ENCODE measurements at regions not wholly inside any gene's neighbourhood (a gene's known extent, or its start where the extent isn't known, plus 50 kb on each side); places are given as distances from the start of the nearest gene placed in this dataset.

GRCh38 chr10:78550716-78551115 lies 517.1 kb downstream of the RPS24 start:
- DNase-seq, result no peak

- no peak for DNase-seq
Observed at GRCh38 chr10:78551184-78552005, 517.4 kb upstream of the ZMIZ1 start.

DNA sequence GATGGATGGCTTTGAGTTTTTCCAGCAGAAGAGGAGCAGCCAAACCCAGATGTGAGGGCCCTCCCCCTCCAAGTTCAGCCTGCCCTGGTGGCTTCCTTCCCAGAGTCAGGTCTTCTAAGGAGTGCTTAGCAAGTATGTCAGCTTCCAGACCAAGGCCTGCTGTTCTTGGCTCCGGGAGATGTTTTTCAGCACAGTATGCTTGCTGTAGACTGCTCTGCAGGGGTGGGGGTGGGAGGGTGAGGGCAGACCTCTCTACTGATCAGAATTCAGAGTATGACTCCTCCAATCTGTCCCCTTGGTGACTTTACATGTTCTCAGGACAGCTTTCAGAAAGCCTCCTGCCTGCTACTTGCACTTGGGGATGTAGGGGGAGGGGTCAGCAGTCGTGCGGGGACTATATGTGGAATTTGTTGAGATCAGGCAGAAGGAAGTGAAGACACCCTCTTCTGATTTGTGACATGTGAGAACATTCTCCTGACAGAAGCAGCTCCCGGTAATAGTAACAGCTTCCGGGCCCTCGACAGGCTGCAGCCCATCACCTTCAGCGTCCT lies 516.4 kb upstream of the ZMIZ1 start:
- no peak for DNase-seq

- DNase-seq, result no peak
Observed at GRCh38 chr10:78553792-78554191, 515.0 kb upstream of the ZMIZ1 start.

- DNase-seq, result no peak
Observed at GRCh38 chr10:78555128-78555527, 513.6 kb upstream of the ZMIZ1 start.

- no peak for DNase-seq
Observed at GRCh38 chr10:78556705-78557432, 511.9 kb upstream of the ZMIZ1 start.

GRCh38 chr10:78557433-78557925 lies 511.3 kb upstream of the ZMIZ1 start:
- DNase-seq, result no peak

GRCh38 chr10:78559661-78560340 lies 509.0 kb upstream of the ZMIZ1 start:
- DNase-seq, result no peak

- DNase-seq, result no peak
Observed at GRCh38 chr10:78560341-78560688, 508.5 kb upstream of the ZMIZ1 start.

GRCh38 chr10:78563314-78563713 lies 505.5 kb upstream of the ZMIZ1 start:
- DNase-seq, result no peak

GRCh38 chr10:78565841-78566240 lies 502.9 kb upstream of the ZMIZ1 start:
- no peak for DNase-seq

DNA sequence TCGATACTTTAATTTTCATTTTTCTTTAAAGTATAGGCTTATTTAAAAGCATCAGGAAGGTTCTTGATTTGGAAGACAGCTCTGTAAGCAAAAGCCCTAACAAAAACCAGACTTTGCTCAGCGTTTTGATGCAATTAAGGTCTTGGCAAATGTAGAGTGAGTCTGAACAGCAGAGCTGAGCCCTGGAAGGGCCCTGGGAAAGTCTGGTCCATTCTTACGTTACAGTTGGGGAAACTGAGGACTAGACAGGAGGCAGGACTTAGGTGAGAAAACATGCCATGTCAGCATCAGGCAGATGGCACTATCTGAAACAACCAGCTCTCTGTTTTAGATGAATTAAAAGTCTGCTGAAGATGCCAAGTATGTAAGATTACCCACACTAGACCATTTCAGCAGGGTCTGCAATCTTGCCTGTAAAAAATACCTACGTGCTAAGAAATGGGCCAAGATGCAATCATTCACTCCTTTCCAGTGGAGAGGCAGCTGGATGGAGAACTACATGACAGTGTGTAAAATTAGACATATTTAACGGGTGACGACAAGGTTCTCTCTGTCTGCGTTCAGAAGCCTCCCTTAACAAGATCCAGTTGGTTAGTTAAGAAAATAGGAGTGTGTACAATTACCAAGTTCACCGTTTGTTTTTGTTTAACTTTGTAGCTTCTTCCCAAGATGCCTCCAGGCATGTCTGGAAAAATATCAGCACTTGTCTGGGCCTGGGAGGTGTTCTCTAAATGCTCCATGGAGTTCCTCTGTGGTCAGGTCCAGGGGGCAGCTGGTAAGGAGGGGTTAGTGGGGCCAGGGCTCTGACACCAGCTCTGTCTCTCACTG lies 502.3 kb upstream of the ZMIZ1 start:
- no peak for DNase-seq

DNA sequence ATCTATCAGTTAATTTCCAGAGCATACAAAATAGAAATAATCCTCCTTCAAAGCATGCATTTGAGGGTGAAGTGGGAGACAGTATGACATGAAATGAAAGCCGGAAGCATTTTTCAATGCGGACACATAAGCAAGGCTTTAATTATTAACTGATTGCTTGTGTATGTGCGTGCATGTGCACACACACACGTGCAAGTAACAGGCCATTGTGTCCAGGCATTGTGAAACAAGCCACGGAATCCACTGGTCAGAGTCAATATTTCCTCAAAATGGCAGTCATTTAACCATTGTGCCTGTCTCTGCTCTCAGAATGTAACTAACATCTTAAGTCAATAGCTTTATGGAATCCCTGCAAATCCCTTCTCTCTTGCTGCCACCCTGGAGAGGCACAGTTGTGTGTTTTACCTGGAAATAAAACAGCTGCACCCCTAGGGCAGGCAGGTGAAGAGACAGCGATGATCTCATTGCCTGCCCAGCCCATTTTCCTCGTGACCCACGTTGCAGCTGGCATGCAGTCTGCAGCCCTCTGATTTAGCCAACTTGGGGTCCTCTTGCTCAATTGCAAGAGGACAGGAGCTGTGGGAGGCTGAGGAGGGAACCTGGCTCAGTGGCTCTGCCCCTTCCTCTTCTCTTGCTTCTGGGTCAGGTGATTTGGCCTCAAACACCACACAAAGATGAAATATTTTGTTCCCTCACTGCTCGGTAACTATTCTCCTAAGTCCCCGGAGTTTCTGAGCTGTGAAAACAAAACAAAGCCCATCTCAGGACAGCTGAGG lies 500.9 kb upstream of the ZMIZ1 start:
- no peak for DNase-seq

GRCh38 chr10:78568620-78569019 lies 500.1 kb upstream of the ZMIZ1 start:
- DNase-seq, result no peak

GRCh38 chr10:78570633-78571235 lies 498.0 kb upstream of the ZMIZ1 start:
- DNase-seq, result no peak

- DNase-seq, result no peak
Observed at GRCh38 chr10:78571286-78571685, 497.5 kb upstream of the ZMIZ1 start.

DNA sequence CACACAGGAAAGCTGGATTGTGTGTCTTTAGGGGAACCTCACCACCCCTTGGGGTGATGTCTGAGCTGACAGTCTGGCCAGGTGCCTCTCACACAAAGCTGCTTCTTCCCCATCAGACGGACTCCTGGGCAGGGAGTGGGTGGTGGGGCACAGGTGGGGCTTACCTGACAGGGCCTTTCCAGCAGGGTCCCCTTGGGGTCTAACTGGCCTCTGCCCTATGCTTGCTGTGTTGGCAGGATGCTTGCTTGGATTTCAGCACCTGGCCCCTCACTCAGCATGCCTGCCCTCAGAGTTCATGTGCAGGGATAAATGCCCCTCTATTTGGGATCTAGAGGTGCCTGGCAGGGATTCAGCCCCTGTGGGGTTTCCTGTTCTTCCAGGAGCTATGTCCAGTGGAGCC lies 496.9 kb upstream of the ZMIZ1 start:
- no peak for DNase-seq

- no peak for DNase-seq
Observed at GRCh38 chr10:78572565-78572964, 496.2 kb upstream of the ZMIZ1 start.

- DNase-seq, result no peak
Observed at GRCh38 chr10:78574547-78574946, 494.2 kb upstream of the ZMIZ1 start.

- no peak for DNase-seq
Observed at GRCh38 chr10:78575400-78575799, 493.4 kb upstream of the ZMIZ1 start.

- no peak for DNase-seq
Observed at GRCh38 chr10:78576276-78576675, 492.5 kb upstream of the ZMIZ1 start.
